Activated B cell treated with CpG ODN at 0.5 μM for 24 hours (primary cell): ENCODE measurements at regions not wholly inside any gene's neighbourhood (a gene's known extent, or its start where the extent isn't known, plus 50 kb on each side); places are given as distances from the start of the nearest gene placed in this dataset.

Experiments
- ATAC-seq: fragments of 200-7000 bp; cut with Tn5 transposase; one replicate; pipeline ENCODE4 v1.10.0; 2021; ENCODE audit warnings: low read depth, mild to moderate bottlenecking, moderate library complexity
- CTCF ChIA-PET: fragments of 350-600 bp; sonication (Branson Sonifier 250); formaldehyde crosslinking; loops from one replicate; lab custom pipeline; 2021; ENCODE audit warnings: antibody characterized with exemption; lab: Charles Lee
- POLR2A ChIA-PET: fragments of 350-600 bp; sonication (Branson Sonifier 250); formaldehyde crosslinking; loops from one replicate; lab custom pipeline; 2021; ENCODE audit warnings: antibody characterized with exemption; lab: Charles Lee
- DNase-seq: peaks from one replicate; pipeline ENCODE4 v3.0.0; 2022
- H3K27ac Mint-ChIP-seq: one replicate; pipeline ENCODE4 v1.8.0; 2020; ENCODE audit warnings: mixed read lengths
- H3K27me3 Mint-ChIP-seq: one replicate; pipeline ENCODE4 v1.8.0; 2021; ENCODE audit warnings: mixed read lengths
- H3K36me3 Mint-ChIP-seq: one replicate; pipeline ENCODE4 v1.8.0; 2021; ENCODE audit warnings: low read depth, mixed read lengths
- H3K4me1 Mint-ChIP-seq: one replicate; pipeline ENCODE4 v1.8.0; 2021; ENCODE audit warnings: mixed read lengths
- H3K4me3 Mint-ChIP-seq: one replicate; pipeline ENCODE4 v1.8.0; 2020; ENCODE audit warnings: mild to moderate bottlenecking, mixed read lengths
- H3K9me3 Mint-ChIP-seq: one replicate; pipeline ENCODE4 v1.8.0; 2020; ENCODE audit warnings: mixed read lengths
- intact Hi-C: fragments of 100-400 bp; cut with micrococcal nuclease; formaldehyde crosslinking; loops from one replicate; pipeline ENCODE4 v1.15.1; 2024
- TF ChIP-seq, protein P1 (sequence below): fragments of 200-600 bp; IDR thresholded peaks from one replicate; pipeline ENCODE4 v1.8.0; 2022; ENCODE audit warnings: antibody characterized with exemption, mild to moderate bottlenecking

DNA sequence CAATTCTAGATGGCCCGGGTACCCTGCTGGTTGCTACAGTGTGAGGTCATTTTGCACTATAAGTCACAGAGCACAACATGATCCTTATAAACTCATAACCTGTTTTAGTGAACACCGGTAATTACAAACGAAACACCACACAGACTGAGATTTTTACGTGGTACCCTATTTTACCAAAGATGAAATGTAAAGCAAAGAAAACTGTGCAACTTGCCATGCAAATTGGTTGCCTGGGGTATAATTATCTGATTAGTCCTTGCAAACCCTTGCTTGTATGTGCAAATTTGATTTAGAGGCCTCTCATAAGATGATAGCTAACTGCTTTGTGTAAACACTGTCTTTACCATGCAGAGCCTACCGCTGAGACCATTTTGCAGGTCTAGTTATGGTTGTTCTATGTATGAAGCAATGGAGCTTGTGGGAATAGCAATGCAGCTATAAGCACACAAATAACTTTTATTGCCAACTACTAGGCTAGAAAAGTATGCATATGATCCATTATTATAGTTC is 372.1 kb upstream of the FAR2 start:
- TF ChIP-seq, protein P1, sequence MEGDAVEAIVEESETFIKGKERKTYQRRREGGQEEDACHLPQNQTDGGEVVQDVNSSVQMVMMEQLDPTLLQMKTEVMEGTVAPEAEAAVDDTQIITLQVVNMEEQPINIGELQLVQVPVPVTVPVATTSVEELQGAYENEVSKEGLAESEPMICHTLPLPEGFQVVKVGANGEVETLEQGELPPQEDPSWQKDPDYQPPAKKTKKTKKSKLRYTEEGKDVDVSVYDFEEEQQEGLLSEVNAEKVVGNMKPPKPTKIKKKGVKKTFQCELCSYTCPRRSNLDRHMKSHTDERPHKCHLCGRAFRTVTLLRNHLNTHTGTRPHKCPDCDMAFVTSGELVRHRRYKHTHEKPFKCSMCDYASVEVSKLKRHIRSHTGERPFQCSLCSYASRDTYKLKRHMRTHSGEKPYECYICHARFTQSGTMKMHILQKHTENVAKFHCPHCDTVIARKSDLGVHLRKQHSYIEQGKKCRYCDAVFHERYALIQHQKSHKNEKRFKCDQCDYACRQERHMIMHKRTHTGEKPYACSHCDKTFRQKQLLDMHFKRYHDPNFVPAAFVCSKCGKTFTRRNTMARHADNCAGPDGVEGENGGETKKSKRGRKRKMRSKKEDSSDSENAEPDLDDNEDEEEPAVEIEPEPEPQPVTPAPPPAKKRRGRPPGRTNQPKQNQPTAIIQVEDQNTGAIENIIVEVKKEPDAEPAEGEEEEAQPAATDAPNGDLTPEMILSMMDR: no peak
- ATAC-seq (no peak), DNase-seq (no peak)
- no peaks in the 10 kb centered on the region for H3K27me3 Mint-ChIP-seq
- ChIA-PET CTCF (no interaction called here), POLR2A (no interaction called here)
- intact Hi-C loops: no loop called here
- H3K9me3 Mint-ChIP-seq: no peaks in the 10 kb centered on the region
- H3K4me1 Mint-ChIP-seq: no peaks in the 10 kb centered on the region
- H3K27ac Mint-ChIP-seq: no peak overlapping the region
- H3K4me3 Mint-ChIP-seq: no peak overlapping the region
- no peaks in the 10 kb centered on the region for H3K36me3 Mint-ChIP-seq

DNA sequence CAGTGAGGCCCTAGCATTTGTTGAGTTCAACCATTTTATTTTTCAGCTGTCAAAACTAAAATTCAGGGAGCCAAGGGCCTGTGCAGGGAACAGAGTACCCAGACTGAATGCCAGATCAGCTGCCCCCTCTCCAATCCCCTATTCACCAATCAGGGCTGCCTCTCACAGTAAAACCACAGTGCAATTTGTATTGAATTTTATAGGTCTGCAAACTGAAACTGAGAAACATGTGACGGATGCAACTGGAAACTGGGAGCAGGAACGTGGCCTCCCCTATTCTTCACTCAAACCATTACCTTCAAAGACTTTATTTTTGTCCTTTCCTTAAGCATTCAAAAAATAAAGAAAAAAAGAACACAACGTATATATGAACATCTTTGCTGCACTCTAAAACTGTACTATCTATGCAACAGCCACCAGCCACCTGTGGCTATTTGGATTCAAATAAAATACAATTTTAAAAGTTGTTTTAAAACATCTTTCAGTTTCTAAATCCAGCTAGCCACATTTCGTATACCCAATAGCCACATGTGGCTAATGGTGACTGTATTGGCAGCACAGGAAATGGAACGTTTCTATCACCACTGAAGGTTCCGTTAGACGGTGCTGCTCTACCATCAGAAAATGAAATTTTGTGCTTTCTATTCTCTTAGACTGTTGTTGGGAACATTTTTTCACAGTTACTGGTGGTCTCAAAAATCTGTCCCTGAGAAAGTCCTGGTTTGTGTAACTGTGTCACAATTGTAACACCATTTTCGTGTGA is 371.3 kb upstream of the FAR2 start:
- H3K9me3 Mint-ChIP-seq: no peaks in the 10 kb centered on the region
- DNase-seq: no peak
- H3K27ac Mint-ChIP-seq: no peak overlapping the region
- POLR2A ChIA-PET: no interaction called here
- CTCF ChIA-PET: no interaction called here
- H3K4me1 Mint-ChIP-seq: no peaks in the 10 kb centered on the region
- no peaks in the 10 kb centered on the region for H3K36me3 Mint-ChIP-seq
- H3K27me3 Mint-ChIP-seq: no peaks in the 10 kb centered on the region
- ATAC-seq: no peak
- TF ChIP-seq, protein P1: no peak
- intact Hi-C loops: no loop called here
- H3K4me3 Mint-ChIP-seq: no peak overlapping the region

DNA sequence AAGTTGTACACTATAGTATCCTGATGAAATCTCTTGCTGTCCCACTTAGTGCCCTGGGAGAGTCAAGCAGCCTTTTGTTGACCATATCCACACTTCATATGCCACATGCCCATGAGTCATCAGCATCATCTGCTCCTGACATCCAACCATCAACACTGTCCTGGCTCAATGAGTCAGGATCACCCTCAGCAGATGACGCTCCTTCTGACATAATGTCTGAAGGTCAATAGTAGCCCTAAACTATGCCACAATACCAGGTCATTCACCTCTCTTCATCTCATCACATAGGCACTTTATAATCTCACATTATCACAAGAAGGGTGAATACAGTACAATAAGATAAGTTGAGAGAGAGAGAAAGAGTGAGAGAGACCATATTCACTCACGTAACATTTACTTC is 369.0 kb upstream of the FAR2 start:
- H3K4me3 Mint-ChIP-seq: no peak overlapping the region
- H3K4me1 Mint-ChIP-seq: no peaks in the 10 kb centered on the region
- no peak for DNase-seq
- H3K27ac Mint-ChIP-seq: no peak overlapping the region
- ATAC-seq: no peak
- intact Hi-C loops: no loop called here
- TF ChIP-seq, protein P1: no peak
- POLR2A ChIA-PET: no interaction called here
- CTCF ChIA-PET: no interaction called here
- H3K36me3 Mint-ChIP-seq: no peaks in the 10 kb centered on the region
- no peaks in the 10 kb centered on the region for H3K9me3 Mint-ChIP-seq
- no peaks in the 10 kb centered on the region for H3K27me3 Mint-ChIP-seq

DNA sequence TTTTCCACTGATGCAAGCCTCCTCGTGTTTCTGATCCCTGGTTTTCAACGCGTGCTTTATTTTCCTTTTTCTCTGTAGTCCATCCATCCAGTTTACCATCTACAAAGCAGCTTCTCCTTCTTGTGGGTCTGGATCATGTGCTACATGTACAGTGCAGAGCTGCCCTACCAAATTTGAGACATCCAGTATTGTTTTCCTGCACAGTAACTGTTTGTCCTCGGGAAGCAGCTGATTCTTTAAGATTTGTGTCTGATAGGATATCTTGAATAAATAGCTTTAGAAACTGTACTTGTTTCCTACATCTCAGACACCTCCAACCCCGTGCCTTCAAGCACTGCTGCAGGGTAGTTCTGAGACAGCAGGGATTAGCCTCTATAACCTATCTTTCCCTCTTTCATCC is 368.1 kb upstream of the FAR2 start:
- no peak for ATAC-seq
- Mint-ChIP-seq H3K36me3 (no peaks in the 10 kb centered on the region), H3K4me3 (no peak overlapping the region), H3K4me1 (no peaks in the 10 kb centered on the region), H3K27ac (no peak overlapping the region), H3K9me3 (no peaks in the 10 kb centered on the region), H3K27me3 (no peaks in the 10 kb centered on the region)
- TF ChIP-seq, protein P1: no peak
- DNase-seq: no peak
- intact Hi-C loops: no loop called here
- ChIA-PET POLR2A (no interaction called here), CTCF (no interaction called here)

- intact Hi-C loops: no loop called here
- Mint-ChIP-seq H3K27me3 (no peaks in the 10 kb centered on the region), H3K27ac (no peak overlapping the region), H3K36me3 (no peaks in the 10 kb centered on the region), H3K9me3 (no peaks in the 10 kb centered on the region), H3K4me1 (no peaks in the 10 kb centered on the region), H3K4me3 (no peak overlapping the region)
- TF ChIP-seq, protein P1: no peak
- DNase-seq: no peak
- ChIA-PET POLR2A (no interaction called here), CTCF (no interaction called here)
- no peak for ATAC-seq
Observed at GRCh38 chr12:28781671-28782652, 367.1 kb upstream of the FAR2 start.
